GM21619 (cell line): ENCODE measurements at regions not wholly inside any gene's neighbourhood (a gene's known extent, or its start where the extent isn't known, plus 50 kb on each side); places are given as distances from the start of the nearest gene placed in this dataset.
"Not testable (repeated sequence)": the region's sequence is repeated elsewhere in the genome, so short reads cannot be mapped to it uniquely, and the experiment has no call there.

ENCODE experiments used
- ATAC-seq: cut with Tn5 transposase; IDR thresholded peaks from one replicate; pipeline ENCODE4 v1.9.1; 2021; ENCODE audit not compliant: unreplicated experiment

GRCh38 chr1:238944028-238944427 lies 442.3 kb upstream of the CHRM3 start:
- ATAC-seq, result no peak

DNA sequence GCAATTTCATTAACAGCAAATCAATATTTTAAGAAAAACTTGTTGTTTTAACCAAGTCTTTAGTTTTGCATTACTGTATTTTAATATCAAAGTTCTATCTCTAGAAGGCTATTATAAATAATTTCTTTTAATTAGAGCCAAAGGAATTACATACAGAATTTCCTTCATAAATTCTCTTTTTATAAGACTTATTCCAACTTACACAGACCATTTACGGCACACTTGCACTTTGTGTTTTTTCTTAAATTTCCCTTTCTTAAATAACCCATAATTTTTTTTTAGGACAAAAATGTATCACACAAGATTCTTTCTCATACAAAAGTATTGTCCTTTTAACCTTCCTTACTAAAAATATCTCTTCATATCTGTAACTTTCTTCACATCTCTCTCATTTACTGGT lies 458.5 kb upstream of the CHRM3 start:
- no peak for ATAC-seq

DNA sequence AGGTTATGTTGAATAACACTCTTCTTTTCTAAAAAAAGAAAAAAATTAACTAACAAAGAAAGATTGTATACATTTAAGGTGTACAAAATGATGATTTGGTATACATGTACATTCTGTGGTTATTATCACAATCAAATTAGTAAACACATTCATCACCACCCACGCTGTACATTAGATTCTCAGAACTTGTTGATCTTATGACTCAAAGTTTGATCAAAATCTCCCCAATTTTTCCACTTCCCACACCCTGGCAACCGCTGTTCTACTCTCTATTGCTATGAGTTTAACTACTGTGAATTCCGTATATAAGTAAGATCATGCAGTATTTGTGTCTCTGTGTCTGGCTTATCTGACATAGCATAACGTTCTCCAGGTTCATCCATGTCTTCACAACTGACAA lies 469.5 kb upstream of the CHRM3 start:
- ATAC-seq, result no peak

DNA sequence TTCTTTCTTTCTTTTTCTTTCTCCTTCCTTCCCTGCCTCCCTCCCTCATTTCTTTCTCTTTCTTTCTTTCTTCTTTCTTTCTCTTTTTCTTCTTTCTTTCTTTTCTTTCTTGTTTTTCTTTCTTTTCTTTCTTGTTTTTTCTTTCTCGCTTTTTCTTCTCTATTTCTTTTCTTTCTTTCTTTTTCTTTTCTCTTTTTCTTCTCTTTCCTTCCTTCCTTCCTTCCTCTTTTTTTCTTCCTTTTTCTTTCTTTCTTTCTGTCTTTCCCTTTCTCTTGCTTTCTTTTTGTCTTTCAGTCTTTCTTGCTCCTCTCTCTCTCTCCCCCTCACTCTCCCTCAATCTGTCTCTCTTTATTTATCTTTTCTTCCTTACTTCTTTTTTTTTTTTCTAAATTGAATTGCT lies 472.0 kb upstream of the CHRM3 start:
- ATAC-seq, result no peak

GRCh38 chr1:238913210-238913609 lies 473.2 kb upstream of the CHRM3 start:
- ATAC-seq, result no peak

- ATAC-seq, result no peak
Measured at GRCh38 chr1:238912148-238912547, 474.2 kb upstream of the CHRM3 start.

GRCh38 chr1:238902752-238903151 lies 483.6 kb upstream of the CHRM3 start:
- not testable (repeated sequence) for ATAC-seq

DNA sequence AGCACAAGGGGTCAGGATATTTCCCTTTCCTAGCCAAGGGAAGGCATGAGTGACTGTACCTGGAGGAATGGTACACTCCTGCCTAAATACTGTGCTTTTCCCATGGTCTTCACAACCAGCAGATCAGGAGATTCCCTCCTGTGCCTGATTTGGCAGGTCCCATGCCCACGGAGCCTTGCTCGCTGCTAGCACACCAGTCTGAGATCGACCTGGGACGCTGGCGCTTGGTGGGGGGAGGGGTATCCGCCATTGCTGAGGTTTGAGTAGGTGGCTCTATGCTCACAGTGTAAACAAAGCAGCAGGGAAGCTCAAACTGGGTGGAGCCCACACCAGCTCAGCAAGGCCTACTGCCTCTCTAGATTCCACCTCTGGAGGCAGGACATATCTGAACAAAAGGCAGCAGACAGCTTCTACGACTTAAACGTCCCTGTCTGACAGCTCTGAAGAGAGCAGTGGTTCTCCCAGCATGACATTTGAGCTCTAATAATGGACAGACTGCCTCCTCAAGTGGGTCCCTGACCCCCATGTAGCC lies 486.0 kb upstream of the CHRM3 start:
- no peak for ATAC-seq

GRCh38 chr1:238898856-238899255 lies 487.5 kb upstream of the CHRM3 start:
- ATAC-seq, result no peak

- no peak for ATAC-seq
Measured at GRCh38 chr1:238895911-238896310, 490.5 kb upstream of the CHRM3 start.

GRCh38 chr1:238892612-238893011 lies 493.8 kb upstream of the CHRM3 start:
- no peak for ATAC-seq

DNA sequence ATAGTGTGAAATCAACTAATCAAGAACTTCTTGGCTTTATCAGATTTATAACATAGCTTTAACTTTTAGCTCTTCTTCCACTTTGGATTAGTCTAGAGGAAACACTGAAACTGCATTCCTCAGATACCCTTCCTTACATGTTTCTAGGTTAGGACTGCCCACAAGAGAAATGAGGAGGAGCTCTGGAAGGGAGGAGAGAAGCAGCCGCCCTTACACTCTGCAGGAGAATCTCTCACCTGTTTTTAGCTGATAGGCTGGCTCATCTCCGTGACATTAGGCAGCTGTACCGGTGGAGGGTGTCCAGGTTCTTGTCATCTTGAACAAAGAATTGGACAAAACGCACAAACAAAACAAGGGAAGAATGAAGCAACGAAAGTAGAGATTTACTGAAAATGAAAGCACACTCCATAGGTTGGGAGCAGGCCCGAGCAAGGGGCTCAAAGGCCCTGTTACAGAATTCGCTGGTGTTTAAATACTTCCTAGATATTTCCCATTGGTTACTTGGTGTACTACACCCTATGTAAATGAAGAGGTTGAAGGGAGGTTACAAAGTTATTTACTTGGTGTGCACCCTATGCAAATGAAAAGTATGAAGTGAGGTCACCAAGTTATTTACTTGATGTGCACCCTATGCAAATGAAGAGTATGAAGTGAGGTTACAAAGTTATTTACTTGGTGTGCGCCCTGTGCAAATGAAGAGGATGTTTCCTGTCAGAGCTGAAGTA lies 524.9 kb upstream of the CHRM3 start:
- ATAC-seq, result no peak

DNA sequence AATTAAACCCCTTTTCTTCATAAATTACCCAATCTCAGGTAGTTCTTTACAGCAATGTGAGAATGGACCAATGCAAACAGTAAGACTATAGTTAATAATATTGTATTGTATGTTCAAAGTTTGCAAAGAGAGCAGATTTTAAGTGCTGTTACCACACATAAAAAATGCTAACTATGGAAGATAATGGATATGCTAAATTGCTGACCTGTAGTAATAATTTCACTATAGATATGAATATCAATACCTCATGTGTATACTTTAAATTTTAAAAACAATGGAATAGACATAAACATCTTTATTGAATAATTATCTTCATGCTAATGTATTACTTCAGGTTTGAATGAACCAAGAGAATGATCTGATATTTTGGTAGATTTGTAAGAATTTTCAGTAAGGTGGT lies 552.4 kb upstream of the CHRM3 start:
- no peak for ATAC-seq

DNA sequence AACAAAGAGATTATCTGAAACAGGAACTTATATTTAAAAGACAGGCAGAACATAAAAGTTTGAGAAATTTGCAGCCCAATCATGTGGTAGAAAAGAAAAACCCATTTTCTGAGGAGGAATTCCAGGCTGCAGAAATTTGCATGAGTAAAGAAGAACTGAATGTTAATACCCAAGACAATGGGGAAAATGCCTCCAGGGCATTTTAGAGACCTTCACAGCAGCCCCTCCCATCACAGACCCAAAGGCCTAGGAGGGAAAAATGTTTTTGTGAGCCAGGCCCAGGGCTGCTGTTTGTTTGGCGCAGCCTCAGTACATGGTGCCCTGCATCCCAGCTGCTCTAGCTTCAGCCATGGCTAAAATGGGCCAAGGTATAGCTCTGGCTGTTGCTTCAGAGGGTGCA lies 554.3 kb upstream of the CHRM3 start:
- ATAC-seq, result no peak

DNA sequence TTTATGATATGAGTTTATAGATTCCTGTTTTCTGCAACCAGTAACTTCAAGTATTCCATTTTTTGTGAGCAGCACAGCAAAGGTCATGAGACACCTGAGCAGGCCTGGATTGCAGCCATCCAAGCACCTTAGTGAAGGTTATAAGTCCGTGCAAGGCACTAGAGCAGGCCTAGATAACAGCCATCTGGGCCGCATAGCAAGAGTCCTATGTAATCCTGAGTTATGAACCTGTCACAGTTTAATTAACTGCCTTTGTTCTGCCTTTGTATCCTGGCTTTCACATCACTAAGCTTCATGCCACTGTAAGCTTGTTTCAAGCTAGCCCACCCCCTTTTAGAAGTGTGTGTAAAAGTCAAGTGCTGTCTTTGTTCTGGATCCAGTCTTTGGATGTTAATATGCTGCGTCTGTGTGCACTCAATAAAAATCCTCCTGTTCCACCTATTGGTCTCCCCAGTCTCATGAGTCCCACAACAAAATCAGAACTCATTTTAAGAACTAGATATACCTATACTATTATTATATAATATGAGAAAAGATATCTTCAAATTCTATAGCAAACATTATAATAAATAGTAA lies 556.2 kb upstream of the CHRM3 start:
- ATAC-seq, result no peak

- no peak for ATAC-seq
Measured at GRCh38 chr1:238826891-238827290, 559.5 kb upstream of the CHRM3 start.

- no peak for ATAC-seq
Measured at GRCh38 chr1:238823416-238823815, 563.0 kb upstream of the CHRM3 start.

GRCh38 chr1:238811211-238811879 lies 575.0 kb upstream of the CHRM3 start:
- ATAC-seq, result no peak

GRCh38 chr1:238790882-238791281 lies 595.5 kb upstream of the CHRM3 start:
- no peak for ATAC-seq

- no peak for ATAC-seq
Measured at GRCh38 chr1:238789916-238790667, 596.3 kb upstream of the CHRM3 start.

GRCh38 chr1:238787471-238787870 lies 598.9 kb upstream of the CHRM3 start:
- ATAC-seq, result no peak
